ENCODE measurements at regions not wholly inside any gene's neighbourhood (a gene's known extent, or its start where the extent isn't known, plus 50 kb on each side); places are given as distances from the start of the nearest gene placed in this dataset.

GRCh38 chr11:29959488-29959887 lies 57.3 kb downstream of the KCNA4 start:
- no peaks in the 10 kb centered on the region for H3K27me3 Mint-ChIP-seq (ENCODE audit: low read depth)
- H3K4me3 Mint-ChIP-seq = no peak overlapping the region
- H3K27ac Mint-ChIP-seq = no peak overlapping the region
- peaks cover 12% of the 10 kb centered on the region for H3K4me1 Mint-ChIP-seq
- TF ChIP-seq CTCF (IDR thresholded peaks at IDR 0.05; ENCODE audit: unreplicated experiment in 3 of 3) = no peak
- H3K36me3 Mint-ChIP-seq (ENCODE audit: low read depth) = no peaks in the 10 kb centered on the region
- peaks cover 4% of the 10 kb centered on the region for H3K9me3 Mint-ChIP-seq

- Mint-ChIP-seq H3K27ac (no peak overlapping the region), H3K4me1 (no peaks in the 10 kb centered on the region), H3K36me3 (ENCODE audit: low read depth) (no peaks in the 10 kb centered on the region), H3K27me3 (ENCODE audit: low read depth) (no peaks in the 10 kb centered on the region), H3K4me3 (no peak overlapping the region), H3K9me3 (peaks cover 6% of the 10 kb centered on the region)
- TF ChIP-seq CTCF (IDR thresholded peaks at IDR 0.05; ENCODE audit: unreplicated experiment in 3 of 3) = no peak
These were observed 59.4 kb downstream of the KCNA4 start for GRCh38 chr11:29957431-29957830.

GRCh38 chr11:29956076-29956556 lies 60.7 kb downstream of the KCNA4 start:
- Mint-ChIP-seq H3K27ac (no peak overlapping the region), H3K4me1 (no peaks in the 10 kb centered on the region), H3K27me3 (ENCODE audit: low read depth) (no peaks in the 10 kb centered on the region), H3K36me3 (ENCODE audit: low read depth) (no peaks in the 10 kb centered on the region), H3K9me3 (peaks cover 7% of the 10 kb centered on the region), H3K4me3 (no peak overlapping the region)
- TF ChIP-seq CTCF (IDR thresholded peaks at IDR 0.05; ENCODE audit: unreplicated experiment in 3 of 3) = no peak

GRCh38 chr11:29943347-29943746 lies 73.5 kb downstream of the KCNA4 start:
- H3K36me3 Mint-ChIP-seq (ENCODE audit: low read depth) = no peaks in the 10 kb centered on the region
- TF ChIP-seq CTCF (IDR thresholded peaks at IDR 0.05; ENCODE audit: unreplicated experiment in 3 of 3) = no peak
- no peak overlapping the region for H3K27ac Mint-ChIP-seq
- H3K4me3 Mint-ChIP-seq = no peak overlapping the region
- no peaks in the 10 kb centered on the region for H3K27me3 Mint-ChIP-seq (ENCODE audit: low read depth)
- no peaks in the 10 kb centered on the region for H3K4me1 Mint-ChIP-seq
- H3K9me3 Mint-ChIP-seq = peaks cover 10% of the 10 kb centered on the region

GRCh38 chr11:29937526-29937925 lies 79.3 kb downstream of the KCNA4 start:
- Mint-ChIP-seq H3K9me3 (no peaks in the 10 kb centered on the region), H3K27me3 (ENCODE audit: low read depth) (no peaks in the 10 kb centered on the region), H3K4me3 (no peak overlapping the region)

More at GRCh38 chr11:29937526-29937925, 79.3 kb downstream of the KCNA4 start:
- Mint-ChIP-seq H3K27ac (no peak overlapping the region), H3K4me1 (no peaks in the 10 kb centered on the region), H3K36me3 (ENCODE audit: low read depth) (no peaks in the 10 kb centered on the region)
- no peak for TF ChIP-seq CTCF (IDR thresholded peaks at IDR 0.05; ENCODE audit: unreplicated experiment in 3 of 3)
